NCI-H2029 (cell line): ENCODE measurements at regions not wholly inside any gene's neighbourhood (a gene's known extent, or its start where the extent isn't known, plus 50 kb on each side); places are given as distances from the start of the nearest gene placed in this dataset.
"Not testable (repeated sequence)": the region's sequence is repeated elsewhere in the genome, so short reads cannot be mapped to it uniquely, and the experiment has no call there.

Experiments
- DNase-seq: peaks from one replicate; lab custom pipeline; 2025; lab: John Stamatoyannopoulos, UW

- no peak for DNase-seq
These were observed 97.5 kb upstream of the RPS6KA2 start for GRCh38 chr6:166724576-166724975.

DNA sequence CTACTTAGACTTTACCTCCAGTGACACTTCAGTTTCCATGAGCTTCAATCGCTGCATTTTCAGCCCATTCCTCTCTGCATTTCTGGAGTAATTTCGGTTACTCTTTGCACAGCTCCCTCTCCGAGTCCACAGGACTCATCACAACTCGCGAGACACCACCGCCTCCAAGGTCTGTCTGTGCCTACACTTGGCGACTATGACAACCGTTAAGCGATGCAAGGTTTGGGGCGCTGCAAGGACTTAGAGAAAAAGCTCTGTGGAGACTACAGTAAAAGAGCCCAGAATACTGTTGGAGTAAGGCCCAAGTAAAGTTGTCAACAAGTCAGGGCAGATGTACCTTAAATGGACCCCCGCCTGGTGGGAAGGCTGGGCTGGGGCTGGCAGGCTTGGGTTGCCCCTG, 95.7 kb upstream of the RPS6KA2 start:
- DNase-seq = no peak

DNA sequence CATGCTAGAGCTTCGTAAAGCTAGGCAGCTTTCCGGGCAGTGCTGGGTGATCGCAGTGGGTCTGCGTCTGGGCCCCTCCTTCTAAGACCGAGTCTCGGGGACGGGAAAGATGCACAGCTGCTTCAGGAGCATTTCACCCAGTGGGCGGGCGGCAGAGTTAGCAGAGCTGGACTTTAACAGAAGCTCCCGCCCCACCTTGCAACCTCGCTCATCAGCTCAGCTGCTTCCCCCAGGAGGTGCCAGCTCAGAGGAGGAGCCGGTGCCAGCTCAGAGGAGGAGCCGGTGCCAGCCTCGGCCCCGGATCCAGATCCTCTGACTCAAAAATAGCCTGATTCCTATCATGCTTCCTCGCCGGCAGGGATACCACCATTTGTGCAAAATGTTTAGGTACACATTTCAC, 94.5 kb upstream of the RPS6KA2 start:
- no peak for DNase-seq

DNA sequence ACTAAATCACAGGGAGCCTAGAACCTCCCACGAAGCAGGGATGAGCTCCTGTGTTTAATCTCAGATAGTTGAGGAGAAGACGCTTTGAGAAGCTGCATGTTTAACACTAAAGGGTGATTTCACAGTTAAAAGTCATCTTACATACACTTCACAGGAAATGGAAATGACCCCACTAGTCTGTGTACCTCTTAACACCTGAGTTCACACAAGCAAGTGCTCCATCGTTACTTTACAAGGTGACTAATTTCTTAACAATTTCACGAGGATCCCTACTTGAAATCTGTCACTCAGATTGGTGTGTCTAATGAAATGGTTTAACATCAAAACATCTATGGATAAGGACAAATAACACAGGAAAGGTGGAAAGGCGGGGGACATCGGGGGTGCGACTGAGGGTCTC, 93.8 kb upstream of the RPS6KA2 start:
- DNase-seq = no peak

GRCh38 chr6:166719019-166719418, 92.0 kb upstream of the RPS6KA2 start:
- no peak for DNase-seq

- DNase-seq = no peak
These were observed 91.5 kb upstream of the RPS6KA2 start for GRCh38 chr6:166718516-166718915.

GRCh38 chr6:166716910-166717617, 90.0 kb upstream of the RPS6KA2 start:
- DNase-seq = no peak

DNA sequence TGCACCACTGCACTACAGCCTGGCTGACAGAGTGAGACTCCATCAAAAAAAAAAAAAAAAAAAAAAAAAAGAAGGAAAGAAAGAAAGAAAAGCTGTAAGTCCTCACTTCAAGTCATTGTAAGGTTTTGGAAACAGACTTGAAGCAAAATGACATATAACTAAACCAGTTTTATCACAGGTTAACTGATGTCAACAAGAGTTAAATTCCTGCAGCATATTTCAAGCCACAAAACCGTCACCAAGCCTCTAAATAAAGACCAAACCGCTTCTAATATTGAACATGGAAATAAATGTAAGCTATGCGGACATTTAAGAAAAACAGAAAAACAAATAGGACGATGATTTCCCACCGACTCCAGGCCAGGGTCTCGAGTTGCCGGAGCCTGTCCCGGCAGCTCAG, 88.9 kb upstream of the RPS6KA2 start:
- DNase-seq = no peak

DNA sequence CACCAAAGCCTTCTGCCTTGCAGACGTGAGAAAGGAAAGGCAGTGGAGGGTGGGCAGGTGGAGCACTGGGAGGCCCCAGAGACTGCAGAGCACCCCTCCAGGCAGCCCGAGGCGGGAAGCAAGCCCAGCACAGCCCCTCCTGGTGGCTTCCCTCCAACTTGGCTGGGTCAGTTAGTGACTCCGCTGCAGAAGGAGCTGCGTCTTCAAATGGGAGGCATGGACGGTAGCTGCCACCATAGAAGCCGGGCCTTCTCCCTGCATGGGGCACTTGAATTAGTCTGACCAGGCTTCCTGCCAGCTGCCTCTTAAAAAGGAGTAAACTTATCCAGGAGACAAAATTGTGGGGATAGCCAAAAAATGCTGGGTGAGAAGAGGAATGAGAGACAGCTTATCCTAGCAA, 88.0 kb upstream of the RPS6KA2 start:
- no peak for DNase-seq

DNA sequence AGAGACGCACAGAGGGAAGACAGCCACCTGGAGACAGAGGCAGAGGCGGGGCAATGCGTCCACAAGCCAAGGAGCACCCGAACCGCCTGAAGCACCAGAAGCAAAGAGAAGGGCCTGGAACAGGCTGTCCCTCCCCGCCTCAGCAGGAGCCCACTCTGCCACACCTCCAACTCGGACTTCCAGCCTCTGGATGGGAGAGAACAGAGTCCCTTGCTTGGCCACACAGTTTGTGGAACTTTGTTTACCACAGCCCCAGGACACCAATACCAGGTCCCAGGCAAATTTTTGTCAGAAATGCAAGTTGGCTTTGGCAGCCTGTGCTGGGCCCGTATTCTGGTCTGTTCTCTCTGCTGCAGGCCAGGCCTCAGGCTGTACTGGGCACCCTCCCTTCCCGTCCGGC, 87.5 kb upstream of the RPS6KA2 start:
- no peak for DNase-seq

DNA sequence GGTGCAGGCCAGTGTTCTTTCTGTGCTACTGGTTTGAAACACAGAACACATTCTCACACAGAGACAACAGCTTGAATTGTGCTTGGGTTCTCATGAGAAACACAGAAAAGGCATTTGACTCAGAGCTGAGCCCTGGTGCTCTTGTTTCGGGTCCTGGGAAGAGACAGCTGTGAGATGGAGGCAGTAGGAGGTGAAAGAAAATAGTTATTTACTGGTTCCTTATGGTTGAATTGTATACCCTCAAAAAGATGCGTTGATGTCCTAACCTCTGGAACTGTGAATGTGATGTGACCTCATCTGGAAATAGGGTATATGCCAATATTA, 87.1 kb upstream of the RPS6KA2 start:
- no peak for DNase-seq

GRCh38 chr6:166713434-166714186, 86.6 kb upstream of the RPS6KA2 start:
- no peak for DNase-seq

DNA sequence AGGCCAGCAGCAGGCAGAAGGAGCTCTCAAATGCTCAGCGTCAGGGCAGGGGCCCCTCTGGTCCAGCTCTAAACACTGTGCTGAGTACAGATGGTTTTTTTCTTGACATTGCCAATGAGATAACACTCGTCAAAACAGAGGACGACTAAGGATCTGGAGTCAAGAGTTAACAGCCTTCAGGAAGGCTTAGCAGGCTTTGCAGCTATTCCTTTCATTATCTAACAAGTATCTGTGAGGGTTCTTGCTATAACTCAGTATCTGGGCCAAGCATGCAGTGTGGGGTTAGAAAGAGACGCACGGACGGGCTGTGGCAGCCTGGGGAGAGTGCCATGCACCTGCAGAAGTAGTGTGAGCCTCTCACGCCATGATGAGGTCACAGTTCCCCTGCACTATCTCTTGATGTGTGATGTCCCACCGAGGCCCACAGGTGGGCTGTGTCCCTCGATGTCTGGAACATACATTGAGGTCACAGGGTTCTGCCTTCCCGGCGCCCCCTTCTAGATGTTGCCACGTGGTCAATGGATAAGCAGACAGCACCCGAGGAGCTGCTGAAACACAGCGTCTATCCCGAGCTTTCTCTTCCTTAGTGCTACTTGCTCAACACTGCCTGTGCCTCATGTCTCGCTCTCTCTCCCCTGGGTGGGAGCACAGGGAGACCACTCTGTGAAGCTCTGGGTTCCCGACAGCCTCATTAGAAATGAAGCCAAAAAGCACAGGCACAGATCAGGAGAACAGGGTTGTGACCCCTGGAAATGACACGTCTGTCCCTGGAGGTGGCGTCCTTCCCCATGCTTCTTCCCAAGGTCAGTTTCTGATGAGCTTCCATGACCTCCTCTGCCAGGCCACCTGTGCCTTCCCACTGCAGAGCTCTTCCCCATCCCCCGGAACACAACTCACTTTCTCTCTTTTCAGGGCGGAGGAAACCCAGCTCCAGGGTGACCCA, 85.5 kb upstream of the RPS6KA2 start:
- no peak for DNase-seq

DNA sequence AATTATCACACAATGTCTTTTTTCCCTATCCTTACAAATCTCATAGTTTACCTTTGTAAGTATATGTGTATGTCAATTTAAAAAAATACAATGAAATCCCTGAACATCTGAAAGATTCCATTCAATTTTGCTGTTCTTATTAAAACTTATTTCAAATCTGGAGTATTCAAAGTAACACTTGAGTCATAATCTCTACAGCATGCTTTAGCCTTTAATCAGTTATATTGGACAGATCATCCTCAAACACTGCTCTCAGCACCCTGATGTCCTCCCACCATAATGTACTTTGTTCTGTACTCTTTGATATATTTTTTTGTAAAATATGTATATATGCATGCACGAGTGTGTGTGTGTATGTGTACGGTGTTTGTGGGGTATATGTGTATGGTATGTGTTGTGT, 83.0 kb upstream of the RPS6KA2 start:
- DNase-seq = no peak

GRCh38 chr6:166708460-166708859, 81.4 kb upstream of the RPS6KA2 start:
- DNase-seq = no peak

DNA sequence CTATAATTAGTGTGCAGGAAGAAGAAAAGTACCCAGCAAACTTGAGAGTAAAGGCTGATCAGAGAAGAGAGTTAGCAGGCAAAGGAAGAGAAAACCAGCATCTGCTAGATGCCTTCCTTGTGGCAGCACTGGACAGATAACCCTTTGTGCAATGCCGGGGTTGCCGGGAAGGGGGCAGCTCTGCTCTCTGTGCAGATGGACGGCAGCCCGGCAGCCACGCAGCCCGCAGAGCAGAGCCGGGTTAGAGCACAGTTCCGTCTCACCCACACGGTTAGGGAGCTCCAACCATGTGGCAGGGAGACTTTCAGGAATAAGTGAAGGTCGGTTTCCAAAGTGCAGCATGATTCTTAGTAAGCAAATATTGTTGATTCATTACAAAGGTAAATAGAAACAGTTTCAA, 80.0 kb upstream of the RPS6KA2 start:
- peak; percentile 34 for DNase-seq

- DNase-seq = no peak
These were observed 78.0 kb upstream of the RPS6KA2 start for GRCh38 chr6:166705069-166705468.

DNA sequence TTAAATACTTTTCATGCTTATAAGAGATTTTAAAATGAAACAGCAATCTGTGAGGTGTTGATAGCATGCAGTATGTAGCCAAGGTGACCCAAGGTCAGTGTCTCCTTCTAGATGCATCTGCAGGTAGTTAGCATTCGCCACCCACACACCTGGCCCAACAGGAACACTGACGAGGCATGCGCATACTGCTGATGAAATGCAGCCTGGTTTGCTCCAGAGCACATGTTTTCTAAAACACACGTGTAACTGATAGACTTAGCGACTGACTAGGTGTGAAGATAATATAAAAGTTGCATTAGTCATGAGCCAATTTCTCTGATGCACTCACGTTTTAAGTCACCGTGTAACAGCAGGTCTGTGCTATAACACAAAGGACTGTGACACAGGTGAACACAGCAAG, 77.1 kb upstream of the RPS6KA2 start:
- no peak for DNase-seq

DNA sequence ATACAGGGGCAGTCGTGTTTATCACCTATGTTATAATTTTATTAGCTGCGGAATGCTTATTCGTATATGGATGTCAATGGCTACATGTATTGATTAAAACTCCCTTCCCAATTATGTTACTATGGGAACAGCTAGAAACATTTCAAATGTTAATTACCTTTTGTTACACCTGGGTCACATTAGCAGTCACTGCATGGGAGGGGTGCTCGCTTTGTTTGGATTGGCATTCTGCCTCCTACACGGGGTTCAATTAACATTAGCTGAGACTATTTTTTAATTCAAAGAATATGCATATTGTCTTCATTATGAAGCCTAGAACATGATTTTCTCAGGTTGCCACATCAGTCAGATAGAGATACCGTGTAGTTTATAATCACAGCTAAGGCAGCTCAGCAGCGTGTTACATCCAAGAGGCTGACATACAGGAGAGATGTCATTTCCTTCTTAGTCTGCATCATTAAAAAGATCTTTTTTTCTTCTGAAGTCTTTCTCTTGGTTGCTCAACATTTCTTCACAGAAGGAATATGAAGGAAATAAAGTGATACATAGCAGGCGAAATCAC, 76.2 kb upstream of the RPS6KA2 start:
- no peak for DNase-seq

DNA sequence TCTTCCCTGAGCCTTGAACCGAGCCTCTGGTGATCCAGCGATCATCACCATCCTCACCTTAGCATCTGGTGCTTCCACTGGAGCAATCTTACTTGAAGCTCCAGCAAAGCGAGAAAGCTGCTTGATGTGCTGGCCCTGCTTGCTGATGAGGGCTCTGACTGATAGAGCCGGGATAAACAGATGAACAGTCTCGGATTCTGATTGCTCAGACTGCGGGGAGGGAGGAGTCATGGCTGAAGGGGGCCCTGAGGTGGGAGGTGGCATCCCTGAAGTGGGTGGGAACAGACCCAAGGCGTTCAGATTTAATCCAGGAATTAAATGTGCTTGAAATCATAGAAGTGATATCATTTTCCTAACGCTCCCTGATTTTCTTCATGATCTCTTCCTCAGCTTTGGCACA, 74.4 kb upstream of the RPS6KA2 start:
- not testable (repeated sequence) for DNase-seq

- DNase-seq = not testable (repeated sequence)
These were observed 73.8 kb upstream of the RPS6KA2 start for GRCh38 chr6:166700871-166701270.

GRCh38 chr6:166697113-166697512, 70.1 kb upstream of the RPS6KA2 start:
- DNase-seq = no peak
